ENCODE measurements at regions not wholly inside any gene's neighbourhood (a gene's known extent, or its start where the extent isn't known, plus 50 kb on each side); places are given as distances from the start of the nearest gene placed in this dataset.

- TF ChIP-seq CTCF (IDR thresholded peaks at IDR 0.05 in 2 of 3, conservative IDR thresholded peaks at IDR 0.05 in 1 of 3; ENCODE audit: borderline replicate concordance in 1 of 3, insufficient read depth in 1 of 3, low read depth in 2 of 3, low read length in 2 of 3), result no peak
- no peak for TF ChIP-seq RAD21 (IDR thresholded peaks at IDR 0.05; ENCODE audit: low read depth)
- TF ChIP-seq ATF3 (IDR thresholded peaks at IDR 0.05), result no peak
- TF ChIP-seq SRF (IDR thresholded peaks at IDR 0.05; ENCODE audit: low read depth), result no peak
- TF ChIP-seq ELF1 (IDR thresholded peaks at IDR 0.05; ENCODE audit: borderline replicate concordance, low read depth), result no peak
- TF ChIP-seq EGR1 (IDR thresholded peaks at IDR 0.05; ENCODE audit: low read depth), result no peak
- TF ChIP-seq POLR2A (IDR thresholded peaks at IDR 0.05; ENCODE audit: borderline replicate concordance, extremely low read depth, insufficient read depth, insufficient read length), result no peak
- TF ChIP-seq EZH2 (IDR thresholded peaks at IDR 0.05), result no peak
- TF ChIP-seq FOSL1 (IDR thresholded peaks at IDR 0.05; ENCODE audit: low read depth), result no peak
- no peak for TF ChIP-seq REST (IDR thresholded peaks at IDR 0.05; ENCODE audit: low read depth)
- TF ChIP-seq CEBPB (IDR thresholded peaks at IDR 0.05; ENCODE audit: low read depth), result no peak
Measured at GRCh38 chr11:56910785-56911184, 77.9 kb upstream of the OR5AK2 start.

Measured in HCT116 (cell line).